GM19240 (cell line): ENCODE measurements at regions not wholly inside any gene's neighbourhood (a gene's known extent, or its start where the extent isn't known, plus 50 kb on each side); places are given as distances from the start of the nearest gene placed in this dataset.
"Not testable (repeated sequence)": the region's sequence is repeated elsewhere in the genome, so short reads cannot be mapped to it uniquely, and the experiment has no call there.

Experiments used
- DNase-seq: peaks from one replicate; pipeline ENCODE4 v3.0.0; 2011; ENCODE audit warnings: low spot score; ENCODE audit not compliant: insufficient read length

GRCh38 chr17:77085926-77086432 is 54.8 kb upstream of the SEC14L1 start:
- DNase-seq: no peak

- DNase-seq: peak; percentile 37
These were observed 54.2 kb upstream of the SEC14L1 start for GRCh38 chr17:77086433-77087010.

GRCh38 chr17:77087650-77088454 is 52.9 kb upstream of the SEC14L1 start:
- DNase-seq: no peak

GRCh38 chr17:77088455-77089123 is 52.2 kb upstream of the SEC14L1 start:
- DNase-seq: peak; percentile 95

- no peak for DNase-seq
These were observed 51.7 kb upstream of the SEC14L1 start for GRCh38 chr17:77089124-77089490.

- not testable (repeated sequence) for DNase-seq
These were observed 50.8 kb upstream of the SEC14L1 start for GRCh38 chr17:77089949-77090348.

- DNase-seq: no peak
These were observed 50.3 kb upstream of the SEC14L1 start for GRCh38 chr17:77090476-77090875.
